Activated naive CD8-positive, alpha-beta T cell treated with anti-CD3 and anti-CD28 coated beads, Interleukin-2, amount 50 U/mL, for 24 hours (primary cell): ENCODE measurements at regions not wholly inside any gene's neighbourhood (a gene's known extent, or its start where the extent isn't known, plus 50 kb on each side); places are given as distances from the start of the nearest gene placed in this dataset.

Experiments used
- ATAC-seq: fragments of 150-1000 bp; cut with Tn5 transposase; one replicate; pipeline ENCODE4 v1.10.0; 2021
- DNase-seq: peaks from one replicate; pipeline ENCODE4 v3.0.0; 2021
- H3K27ac Mint-ChIP-seq: one replicate; pipeline ENCODE4 v1.8.0; 2021; ENCODE audit warnings: mild to moderate bottlenecking, mixed read lengths
- H3K27me3 Mint-ChIP-seq: one replicate; pipeline ENCODE4 v1.8.0; 2021; ENCODE audit warnings: mixed read lengths
- H3K36me3 Mint-ChIP-seq: one replicate; pipeline ENCODE4 v1.8.0; 2021; ENCODE audit warnings: low read depth, mixed read lengths
- H3K4me1 Mint-ChIP-seq: one replicate; pipeline ENCODE4 v1.8.0; 2021; ENCODE audit warnings: mixed read lengths
- H3K4me3 Mint-ChIP-seq: one replicate; pipeline ENCODE4 v1.8.0; 2021; ENCODE audit warnings: mild to moderate bottlenecking, moderate library complexity, mixed read lengths
- H3K9me3 Mint-ChIP-seq: one replicate; pipeline ENCODE4 v1.8.0; 2021; ENCODE audit warnings: mixed read lengths

GRCh38 chr17:11121341-11121985 is 119.5 kb upstream of the SHISA6 start:
- H3K9me3 Mint-ChIP-seq: peaks cover 9% of the 10 kb centered on the region
- H3K27me3 Mint-ChIP-seq: no peaks in the 10 kb centered on the region
- no peaks in the 10 kb centered on the region for H3K36me3 Mint-ChIP-seq
- no peaks in the 10 kb centered on the region for H3K4me1 Mint-ChIP-seq
- no peak overlapping the region for H3K4me3 Mint-ChIP-seq
- DNase-seq (no peak), ATAC-seq (no peak)
- H3K27ac Mint-ChIP-seq: no peak overlapping the region

DNA sequence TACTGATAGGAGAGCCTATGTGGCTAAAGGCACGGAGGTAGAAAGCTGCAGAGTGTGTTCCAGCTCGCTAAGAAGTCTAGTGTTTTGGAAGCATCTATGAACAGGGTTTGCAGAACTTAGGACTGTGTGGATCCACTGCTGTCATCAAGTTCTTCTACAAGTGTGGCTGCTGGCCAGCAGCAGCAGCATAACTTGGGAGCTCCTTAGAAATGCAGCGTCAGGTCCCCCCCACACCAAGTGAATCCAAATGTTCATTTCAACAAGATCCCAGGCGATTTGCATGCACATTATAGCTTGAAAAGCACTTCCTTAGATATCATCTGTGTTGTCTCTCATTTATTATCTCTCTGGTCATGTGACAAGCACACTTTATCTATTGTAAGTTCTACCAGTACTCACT is 131.9 kb upstream of the SHISA6 start:
- Mint-ChIP-seq H3K9me3 (no peaks in the 10 kb centered on the region), H3K36me3 (no peaks in the 10 kb centered on the region), H3K4me1 (no peaks in the 10 kb centered on the region), H3K4me3 (no peak overlapping the region), H3K27me3 (no peaks in the 10 kb centered on the region), H3K27ac (no peak overlapping the region)
- no peak for ATAC-seq
- DNase-seq: no peak

DNA sequence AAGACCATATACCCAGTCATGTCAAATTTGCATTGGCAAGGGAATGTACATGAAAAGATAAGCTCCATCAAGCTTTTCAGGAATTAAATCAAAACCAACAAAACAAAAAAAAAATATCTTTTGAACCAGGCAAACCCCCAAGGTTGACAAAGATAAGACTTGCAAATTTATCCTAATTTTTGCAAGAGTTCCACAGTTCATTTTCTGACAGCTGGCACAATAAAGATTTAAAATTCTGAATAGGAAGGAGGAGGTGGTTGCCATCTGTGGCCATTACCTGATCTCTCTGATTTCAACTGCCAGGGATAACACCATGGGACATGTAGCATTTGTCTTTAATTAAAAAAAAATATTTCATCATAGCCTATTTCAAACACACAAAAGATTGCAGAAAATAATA is 135.9 kb upstream of the SHISA6 start:
- no peak overlapping the region for H3K4me3 Mint-ChIP-seq
- H3K9me3 Mint-ChIP-seq: no peaks in the 10 kb centered on the region
- H3K4me1 Mint-ChIP-seq: no peaks in the 10 kb centered on the region
- no peaks in the 10 kb centered on the region for H3K27me3 Mint-ChIP-seq
- no peak overlapping the region for H3K27ac Mint-ChIP-seq
- ATAC-seq (no peak), DNase-seq (no peak)
- H3K36me3 Mint-ChIP-seq: no peaks in the 10 kb centered on the region

DNA sequence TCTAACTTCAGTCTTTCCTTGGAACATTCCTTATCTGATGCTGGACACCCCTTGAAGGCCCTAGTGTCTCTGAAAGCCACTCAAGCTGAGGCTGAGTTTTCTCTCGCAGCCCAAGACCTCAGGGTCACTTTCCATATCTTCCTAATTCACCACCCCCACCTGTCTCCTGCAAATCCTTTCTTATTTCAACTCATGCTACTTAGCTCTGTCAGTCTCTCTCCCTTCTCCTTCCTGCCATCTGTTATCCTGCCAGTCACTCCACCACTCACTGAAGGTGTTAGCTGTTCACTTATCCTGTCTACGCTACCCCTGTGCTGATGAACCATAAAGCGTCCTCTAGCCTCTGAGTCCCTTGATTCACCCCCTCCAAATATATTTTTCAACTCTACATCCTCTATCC is 143.9 kb upstream of the SHISA6 start:
- no peaks in the 10 kb centered on the region for H3K36me3 Mint-ChIP-seq
- H3K27me3 Mint-ChIP-seq: no peaks in the 10 kb centered on the region
- DNase-seq (no peak), ATAC-seq (no peak)
- H3K4me1 Mint-ChIP-seq: no peaks in the 10 kb centered on the region
- H3K27ac Mint-ChIP-seq: no peak overlapping the region
- H3K9me3 Mint-ChIP-seq: no peaks in the 10 kb centered on the region
- H3K4me3 Mint-ChIP-seq: no peak overlapping the region

GRCh38 chr17:11094331-11094730 is 146.7 kb upstream of the SHISA6 start:
- Mint-ChIP-seq H3K9me3 (no peaks in the 10 kb centered on the region), H3K27ac (no peak overlapping the region), H3K4me1 (no peaks in the 10 kb centered on the region), H3K36me3 (no peaks in the 10 kb centered on the region), H3K4me3 (no peak overlapping the region), H3K27me3 (no peaks in the 10 kb centered on the region)
- DNase-seq: no peak
- ATAC-seq: no peak

DNA sequence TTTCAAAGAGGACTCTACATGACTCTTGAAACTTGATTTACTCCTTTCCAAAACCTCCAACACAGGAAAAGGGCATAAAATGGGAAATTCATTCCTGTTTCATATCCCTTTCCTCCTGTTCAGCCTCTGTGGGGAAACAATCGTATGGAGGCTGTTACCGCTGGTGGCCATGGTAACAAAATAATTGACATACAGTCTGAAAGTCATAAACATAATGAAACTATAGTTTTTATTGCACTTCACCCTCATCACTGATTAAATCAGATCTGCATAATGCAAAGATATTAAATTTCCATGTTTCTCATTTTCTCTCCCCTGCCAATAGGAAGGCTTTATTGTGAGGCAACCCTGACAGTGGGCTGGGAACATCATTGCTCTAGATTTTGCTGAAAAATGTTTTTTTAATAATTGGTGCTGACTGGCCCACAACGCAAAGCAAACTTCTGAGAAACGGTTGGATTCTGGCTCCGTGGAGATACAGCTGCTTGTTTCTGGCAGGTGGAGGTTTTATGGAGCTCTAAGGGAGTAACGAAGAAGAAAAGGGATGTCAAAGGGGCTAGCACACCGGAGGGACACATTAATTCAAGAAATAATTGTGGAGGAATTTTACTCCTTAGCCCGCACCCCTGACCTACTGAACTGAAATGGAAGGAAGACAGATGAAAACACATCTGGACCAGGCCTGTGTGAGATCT is 154.2 kb upstream of the SHISA6 start:
- no peak for DNase-seq
- no peak for ATAC-seq

GRCh38 chr17:11082559-11082958 is 158.5 kb upstream of the SHISA6 start:
- no peak for DNase-seq
- no peaks in the 10 kb centered on the region for H3K4me1 Mint-ChIP-seq
- H3K36me3 Mint-ChIP-seq: no peaks in the 10 kb centered on the region
- peaks cover 2% of the 10 kb centered on the region for H3K27me3 Mint-ChIP-seq
- no peaks in the 10 kb centered on the region for H3K9me3 Mint-ChIP-seq
- no peak for ATAC-seq
- H3K27ac Mint-ChIP-seq: no peak overlapping the region
- H3K4me3 Mint-ChIP-seq: no peak overlapping the region

More for the DNA sequence above, 154.2 kb upstream of the SHISA6 start:
- Mint-ChIP-seq H3K4me3 (no peak overlapping the region), H3K9me3 (no peaks in the 10 kb centered on the region), H3K27me3 (peaks cover 2% of the 10 kb centered on the region), H3K4me1 (no peaks in the 10 kb centered on the region), H3K36me3 (no peaks in the 10 kb centered on the region), H3K27ac (no peak overlapping the region)

GRCh38 chr17:11081342-11081741 is 159.7 kb upstream of the SHISA6 start:
- Mint-ChIP-seq H3K27me3 (peaks cover 2% of the 10 kb centered on the region), H3K4me1 (no peaks in the 10 kb centered on the region), H3K9me3 (no peaks in the 10 kb centered on the region), H3K36me3 (no peaks in the 10 kb centered on the region), H3K4me3 (no peak overlapping the region), H3K27ac (no peak overlapping the region)
- ATAC-seq (no peak), DNase-seq (no peak)

- Mint-ChIP-seq H3K9me3 (no peaks in the 10 kb centered on the region), H3K27me3 (no peaks in the 10 kb centered on the region), H3K36me3 (no peaks in the 10 kb centered on the region), H3K27ac (no peak overlapping the region), H3K4me1 (no peaks in the 10 kb centered on the region), H3K4me3 (no peak overlapping the region)
- DNase-seq (no peak), ATAC-seq (no peak)
Measured at GRCh38 chr17:11077673-11078072, 163.3 kb upstream of the SHISA6 start.

DNA sequence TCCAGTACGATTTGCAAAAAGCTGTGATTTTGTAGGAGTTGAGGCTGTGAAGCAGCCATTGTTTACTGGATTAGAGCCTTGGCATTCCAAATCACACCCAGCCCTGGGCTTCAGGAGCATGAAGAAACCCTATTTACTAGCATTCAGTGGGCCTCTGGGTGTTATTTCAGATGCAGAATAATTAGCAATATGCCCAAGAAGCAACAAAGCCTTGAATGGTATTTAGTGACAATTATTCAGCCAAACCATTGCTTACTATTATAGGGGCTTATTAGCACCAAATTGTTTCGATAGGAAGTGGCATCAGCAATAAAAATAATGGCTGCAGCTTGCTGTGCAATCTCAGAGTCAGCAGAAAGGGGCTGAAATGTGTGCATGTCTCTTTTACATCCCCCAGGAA is 166.6 kb upstream of the SHISA6 start:
- no peak for ATAC-seq
- Mint-ChIP-seq H3K9me3 (peaks cover 9% of the 10 kb centered on the region), H3K27me3 (no peaks in the 10 kb centered on the region), H3K36me3 (no peaks in the 10 kb centered on the region), H3K4me3 (no peak overlapping the region), H3K4me1 (no peaks in the 10 kb centered on the region), H3K27ac (no peak overlapping the region)
- DNase-seq: no peak

GRCh38 chr17:11056926-11057325 is 184.1 kb upstream of the SHISA6 start:
- peaks cover 3% of the 10 kb centered on the region for H3K27me3 Mint-ChIP-seq
- no peaks in the 10 kb centered on the region for H3K4me1 Mint-ChIP-seq
- no peak overlapping the region for H3K4me3 Mint-ChIP-seq
- peaks cover 18% of the 10 kb centered on the region for H3K9me3 Mint-ChIP-seq
- DNase-seq (no peak), ATAC-seq (no peak)
- H3K36me3 Mint-ChIP-seq: no peaks in the 10 kb centered on the region
- no peak overlapping the region for H3K27ac Mint-ChIP-seq

DNA sequence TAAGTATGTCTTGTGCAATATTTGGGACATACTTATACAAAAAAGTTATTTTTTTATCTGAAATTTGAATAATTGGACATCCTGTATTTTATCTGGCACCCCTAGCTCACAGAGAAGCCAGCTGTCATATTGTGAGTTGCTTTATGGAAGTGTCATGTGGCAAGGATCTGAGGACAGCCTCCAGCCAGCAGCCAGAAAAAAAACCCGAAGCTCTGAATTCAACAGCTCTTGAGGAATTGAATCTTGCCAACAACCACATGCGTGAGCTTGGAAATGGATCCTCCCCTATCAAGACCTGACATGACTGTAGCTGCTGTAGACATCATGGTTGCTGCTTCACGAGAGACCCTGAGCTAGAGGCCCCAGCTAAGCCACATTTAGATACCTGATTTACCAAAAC is 187.2 kb upstream of the SHISA6 start:
- Mint-ChIP-seq H3K27ac (no peak overlapping the region), H3K9me3 (peaks cover 7% of the 10 kb centered on the region), H3K4me3 (no peak overlapping the region), H3K4me1 (no peaks in the 10 kb centered on the region), H3K27me3 (peaks cover 3% of the 10 kb centered on the region), H3K36me3 (no peaks in the 10 kb centered on the region)
- DNase-seq: no peak
- no peak for ATAC-seq

- Mint-ChIP-seq H3K9me3 (no peaks in the 10 kb centered on the region), H3K4me1 (no peaks in the 10 kb centered on the region), H3K27me3 (no peaks in the 10 kb centered on the region), H3K27ac (no peak overlapping the region), H3K36me3 (no peaks in the 10 kb centered on the region), H3K4me3 (no peak overlapping the region)
- DNase-seq (no peak), ATAC-seq (no peak)
Measured at GRCh38 chr17:11049539-11049938, 191.5 kb upstream of the SHISA6 start.

- Mint-ChIP-seq H3K36me3 (no peaks in the 10 kb centered on the region), H3K27ac (no peak overlapping the region), H3K27me3 (no peaks in the 10 kb centered on the region)
Measured at GRCh38 chr17:11047228-11047627, 193.8 kb upstream of the SHISA6 start.

DNA sequence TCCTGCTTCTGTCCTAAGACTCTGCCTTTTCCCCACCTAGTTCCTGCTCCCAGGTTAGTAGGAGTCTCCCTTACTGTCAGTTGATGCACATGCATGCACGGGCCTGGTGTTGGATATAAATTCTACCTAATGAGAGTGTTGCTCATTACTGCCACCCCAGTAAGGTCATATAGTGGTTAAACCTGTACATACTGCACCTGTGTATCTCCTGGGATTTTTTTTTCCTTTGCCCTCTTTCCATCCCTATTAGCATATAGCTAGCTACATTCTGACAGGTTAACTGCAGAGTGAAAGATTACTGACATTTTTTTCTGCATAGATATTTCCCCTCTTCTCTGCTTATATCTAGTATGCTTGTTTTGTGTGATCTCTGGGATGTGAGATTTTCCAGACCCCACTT is 201.5 kb upstream of the PIRT start:
- ATAC-seq: no peak

More at GRCh38 chr17:11047228-11047627, 193.8 kb upstream of the SHISA6 start:
- no peak for ATAC-seq
- Mint-ChIP-seq H3K4me1 (no peaks in the 10 kb centered on the region), H3K9me3 (no peaks in the 10 kb centered on the region), H3K4me3 (no peak overlapping the region)
- DNase-seq: no peak

More for the DNA sequence above, 201.5 kb upstream of the PIRT start:
- H3K9me3 Mint-ChIP-seq: peaks cover 11% of the 10 kb centered on the region
- H3K27ac Mint-ChIP-seq: no peak overlapping the region
- H3K4me3 Mint-ChIP-seq: no peak overlapping the region
- no peaks in the 10 kb centered on the region for H3K4me1 Mint-ChIP-seq
- H3K36me3 Mint-ChIP-seq: no peaks in the 10 kb centered on the region
- H3K27me3 Mint-ChIP-seq: no peaks in the 10 kb centered on the region
- DNase-seq: no peak
